ENCODE measurements at regions not wholly inside any gene's neighbourhood (a gene's known extent, or its start where the extent isn't known, plus 50 kb on each side); places are given as distances from the start of the nearest gene placed in this dataset.

DNA sequence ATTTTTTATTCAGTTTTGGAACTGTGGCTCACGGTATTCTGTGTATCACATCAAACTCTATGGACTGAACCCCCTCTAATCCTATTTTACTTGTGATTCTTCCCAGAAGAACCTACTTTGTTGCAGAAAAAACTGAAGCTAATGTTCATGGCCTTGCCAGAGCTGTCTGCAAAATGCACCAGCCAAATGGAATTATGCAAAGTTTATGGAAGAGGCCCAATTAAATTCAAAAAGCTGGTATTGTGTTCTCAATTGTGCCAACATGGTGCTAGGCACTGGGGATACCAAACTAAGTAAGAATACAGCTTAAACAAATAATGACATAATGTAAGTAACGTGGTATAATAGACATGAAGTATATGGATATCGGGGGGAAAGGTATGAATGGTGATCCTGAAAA is 273.8 kb upstream of the DUSP10 start:
- TF ChIP-seq CTCF (IDR thresholded peaks at IDR 0.05; ENCODE audit: poor library complexity) (no peak), EZH2phosphoT487 (IDR thresholded peaks at IDR 0.05; ENCODE audit: low read depth, severe bottlenecking, unreplicated experiment) (no peak), EZH2 (IDR thresholded peaks at IDR 0.05; ENCODE audit: borderline replicate concordance) (no peak)

All from hepatocyte (in vitro differentiated cells).